Keratinocyte (primary cell): ENCODE measurements at regions not wholly inside any gene's neighbourhood (a gene's known extent, or its start where the extent isn't known, plus 50 kb on each side); places are given as distances from the start of the nearest gene placed in this dataset.

Source experiments
- DNase-seq: peaks from one replicate; pipeline ENCODE4 v3.0.0-alpha.2; 2011; ENCODE audit warnings: low read depth, missing footprints, low spot score
- FAIRE-seq: peaks from 2 replicates; lab custom pipeline; 2011; peaks lifted over from hg19 to GRCh38; lab: Jason Lieb, UNC
- H2AFZ ChIP-seq: 2 replicates; pipeline ENCODE4 v1.6.0; 2012; ENCODE audit warnings: low read length, control low read depth, inconsistent platforms; ENCODE audit not compliant: control insufficient read depth
- H3K27ac ChIP-seq: 2 replicates; pipeline ENCODE4 v1.5.1; 2011; ENCODE audit warnings: low read length; ENCODE audit not compliant: control insufficient read depth, insufficient read depth
- H3K27me3 ChIP-seq: 3 replicates; pipeline ENCODE4 v1.6.0; 2011; ENCODE audit warnings: low read length; ENCODE audit not compliant: control insufficient read depth, insufficient read depth; ENCODE audit errors: extremely low read depth
- H3K36me3 ChIP-seq, 2 experiments: 2 replicates in 1 of 2; 3 replicates in 1 of 2; pipeline ENCODE4 v1.5.1; 2011; ENCODE audit warnings: low read length in 2 of 2, mild to moderate bottlenecking in 1 of 2; ENCODE audit not compliant: control insufficient read depth in 2 of 2, insufficient read depth in 2 of 2; ENCODE audit errors: extremely low read depth in 1 of 2
- H3K4me1 ChIP-seq: 3 replicates; pipeline ENCODE4 v1.5.1; 2011; ENCODE audit warnings: low read length; ENCODE audit not compliant: control insufficient read depth, insufficient read depth; ENCODE audit errors: extremely low read depth
- H3K4me2 ChIP-seq: 3 replicates; pipeline ENCODE4 v1.6.0; 2011; ENCODE audit warnings: low read depth, low read length; ENCODE audit not compliant: control insufficient read depth, insufficient read depth; ENCODE audit errors: extremely low read depth
- H3K4me3 ChIP-seq, 3 experiments: fragments of 200-600 bp in 1 of 3; sonication (generic) in 1 of 3; 2 replicates in 2 of 3; 3 replicates in 1 of 3; pipeline ENCODE4 v1.5.1; 2011 to 2016; ENCODE audit warnings: low read length in 3 of 3, mild to moderate bottlenecking in 3 of 3, control low read depth in 2 of 3, inconsistent platforms in 1 of 3, low read depth in 1 of 3, mixed read lengths in 1 of 3, mixed run types in 1 of 3, moderate library complexity in 1 of 3; ENCODE audit not compliant: control insufficient read depth in 2 of 3, insufficient read depth in 2 of 3; ENCODE audit errors: extremely low read depth in 1 of 3
- H3K79me2 ChIP-seq: 2 replicates; pipeline ENCODE4 v1.6.0; 2012; ENCODE audit warnings: low read length; ENCODE audit not compliant: control insufficient read depth, insufficient read depth
- H3K9ac ChIP-seq: 3 replicates; pipeline ENCODE4 v1.6.0; 2011; ENCODE audit warnings: low read length; ENCODE audit not compliant: control insufficient read depth, insufficient read depth; ENCODE audit errors: extremely low read depth
- H3K9me1 ChIP-seq: 3 replicates; pipeline ENCODE4 v1.6.0; 2011; ENCODE audit warnings: low read length; ENCODE audit not compliant: control insufficient read depth, insufficient read depth; ENCODE audit errors: extremely low read depth
- H3K9me3 ChIP-seq: 2 replicates; pipeline ENCODE4 v1.5.1; 2012; ENCODE audit warnings: low read depth, low read length; ENCODE audit not compliant: control insufficient read depth
- H4K20me1 ChIP-seq: 3 replicates; pipeline ENCODE4 v1.6.0; 2011; ENCODE audit warnings: low read length; ENCODE audit not compliant: control insufficient read depth, insufficient read depth; ENCODE audit errors: extremely low read depth
- EZH2 ChIP-seq: IDR thresholded peaks from one replicate; pipeline ENCODE4 v1.6.1; 2012; ENCODE audit warnings: inconsistent platforms, mild to moderate bottlenecking, low read length, moderate library complexity
- dilution Hi-C: fragments of 300-500 bp; cut with MboI; formaldehyde crosslinking; loops from one replicate; pipeline ENCODE4 v1.7.0; 2020; ENCODE audit warnings: low sequenced_read_pairs; ENCODE audit not compliant: extremely low pct_ligation_motif_present
- TF ChIP-seq, protein P1 (sequence below), 3 experiments: IDR thresholded peaks in 1 of 3; conservative IDR thresholded peaks in 1 of 3; optimal IDR thresholded peaks in 1 of 3; 2 replicates in 2 of 3; 3 replicates in 1 of 3; pipeline versions ENCODE3 to v1.5.1; 2011; ENCODE audit warnings: low read length in 3 of 3, mild to moderate bottlenecking in 3 of 3, moderate library complexity in 2 of 3, control low read depth in 1 of 3, inconsistent platforms in 1 of 3; ENCODE audit not compliant: insufficient read depth in 2 of 3; ENCODE audit errors: extremely low read depth in 1 of 3

DNA sequence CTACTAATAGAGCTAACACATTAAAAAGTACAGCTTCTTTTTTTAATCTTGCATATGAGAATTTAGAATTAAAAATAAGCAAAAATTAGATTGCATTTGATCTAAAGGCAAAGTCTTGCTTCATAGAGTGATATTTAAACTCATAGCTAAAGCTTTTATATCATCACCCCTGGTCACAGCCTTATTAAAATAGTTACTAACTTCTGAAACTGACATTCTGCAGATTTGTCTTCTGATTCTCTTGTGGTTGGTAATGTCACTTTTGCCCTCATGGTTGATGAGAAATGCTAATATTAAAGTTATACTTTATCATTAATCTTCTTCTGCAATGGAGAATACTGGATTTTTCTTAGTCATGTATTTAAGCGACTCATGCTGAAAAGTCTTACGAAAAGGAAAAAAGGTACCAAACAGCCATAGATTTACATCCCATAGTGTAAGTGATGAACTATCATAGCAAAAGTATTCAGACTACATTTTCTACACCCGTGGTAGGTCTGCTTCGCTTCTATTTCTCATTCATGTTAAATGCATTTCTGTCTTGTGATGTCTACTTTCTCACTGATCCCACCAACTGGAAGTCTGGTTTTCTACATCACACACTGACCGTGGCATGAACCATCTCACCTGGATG is 330.5 kb upstream of the B3GALT2 start:
- H3K4me1 ChIP-seq, result no peaks in the 10 kb centered on the region
- FAIRE-seq (no peak), DNase-seq (no peak)
- H3K4me2 ChIP-seq, result no peak overlapping the region
- H3K9ac ChIP-seq, result no peak overlapping the region
- no peaks in the 10 kb centered on the region for H3K27me3 ChIP-seq
- H3K9me1 ChIP-seq, result no peaks in the 10 kb centered on the region
- H3K9me3 ChIP-seq, result no peaks in the 10 kb centered on the region
- dilution Hi-C loops, result no loop called here
- no peak overlapping the region for H3K4me3 ChIP-seq
- H2AFZ ChIP-seq, result no peak overlapping the region
- H4K20me1 ChIP-seq, result no peaks in the 10 kb centered on the region
- H3K36me3 ChIP-seq, result no peaks in the 10 kb centered on the region
- no peak for TF ChIP-seq EZH2
- TF ChIP-seq, protein P1, sequence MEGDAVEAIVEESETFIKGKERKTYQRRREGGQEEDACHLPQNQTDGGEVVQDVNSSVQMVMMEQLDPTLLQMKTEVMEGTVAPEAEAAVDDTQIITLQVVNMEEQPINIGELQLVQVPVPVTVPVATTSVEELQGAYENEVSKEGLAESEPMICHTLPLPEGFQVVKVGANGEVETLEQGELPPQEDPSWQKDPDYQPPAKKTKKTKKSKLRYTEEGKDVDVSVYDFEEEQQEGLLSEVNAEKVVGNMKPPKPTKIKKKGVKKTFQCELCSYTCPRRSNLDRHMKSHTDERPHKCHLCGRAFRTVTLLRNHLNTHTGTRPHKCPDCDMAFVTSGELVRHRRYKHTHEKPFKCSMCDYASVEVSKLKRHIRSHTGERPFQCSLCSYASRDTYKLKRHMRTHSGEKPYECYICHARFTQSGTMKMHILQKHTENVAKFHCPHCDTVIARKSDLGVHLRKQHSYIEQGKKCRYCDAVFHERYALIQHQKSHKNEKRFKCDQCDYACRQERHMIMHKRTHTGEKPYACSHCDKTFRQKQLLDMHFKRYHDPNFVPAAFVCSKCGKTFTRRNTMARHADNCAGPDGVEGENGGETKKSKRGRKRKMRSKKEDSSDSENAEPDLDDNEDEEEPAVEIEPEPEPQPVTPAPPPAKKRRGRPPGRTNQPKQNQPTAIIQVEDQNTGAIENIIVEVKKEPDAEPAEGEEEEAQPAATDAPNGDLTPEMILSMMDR (optimal IDR thresholded peaks at IDR 0.05 in 1 of 3, IDR thresholded peaks at IDR 0.05 in 1 of 3, conservative IDR thresholded peaks at IDR 0.05 in 1 of 3; ENCODE audit: extremely low read depth in 1 of 3, insufficient read depth in 2 of 3, low read length in 3 of 3), result no peak
- no peaks in the 10 kb centered on the region for H3K79me2 ChIP-seq
- H3K27ac ChIP-seq, result no peak overlapping the region

GRCh38 chr1:193514397-193514796 is 328.0 kb upstream of the B3GALT2 start:
- no peak for TF ChIP-seq EZH2
- no peak overlapping the region for H3K4me2 ChIP-seq
- H3K36me3 ChIP-seq, result no peaks in the 10 kb centered on the region
- H3K4me3 ChIP-seq, result no peak overlapping the region
- dilution Hi-C loops, result no loop called here
- H3K9me3 ChIP-seq, result no peaks in the 10 kb centered on the region
- no peaks in the 10 kb centered on the region for H3K79me2 ChIP-seq
- no peaks in the 10 kb centered on the region for H4K20me1 ChIP-seq
- no peak overlapping the region for H2AFZ ChIP-seq
- DNase-seq (no peak), FAIRE-seq (no peak)
- H3K27ac ChIP-seq, result no peak overlapping the region
- H3K9me1 ChIP-seq, result no peaks in the 10 kb centered on the region
- H3K9ac ChIP-seq, result no peak overlapping the region
- H3K27me3 ChIP-seq, result no peaks in the 10 kb centered on the region
- no peaks in the 10 kb centered on the region for H3K4me1 ChIP-seq

DNA sequence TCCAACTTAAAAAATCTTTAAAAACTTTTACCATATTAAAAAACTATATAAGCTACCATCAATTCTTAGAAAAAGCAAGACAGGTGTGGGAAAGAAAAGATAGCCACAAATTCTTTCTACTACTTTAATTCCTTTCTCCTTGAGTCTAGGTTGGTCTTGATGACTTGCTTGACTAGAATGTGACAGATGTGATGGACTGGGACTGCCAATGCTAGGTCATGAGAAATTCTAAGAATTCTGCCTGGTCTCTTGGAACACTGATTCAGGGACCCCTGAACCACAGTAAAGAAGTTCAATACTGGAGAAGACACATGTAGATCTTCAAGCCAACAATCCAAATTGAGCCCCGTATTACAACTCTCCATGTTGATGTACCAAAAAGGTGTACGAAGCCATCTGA is 326.6 kb upstream of the B3GALT2 start:
- Histone ChIP-seq H3K4me1 (no peaks in the 10 kb centered on the region), H3K9me3 (no peaks in the 10 kb centered on the region), H4K20me1 (no peaks in the 10 kb centered on the region), H3K36me3 (no peaks in the 10 kb centered on the region), H3K27ac (no peak overlapping the region), H3K9ac (no peak overlapping the region), H3K27me3 (no peaks in the 10 kb centered on the region), H3K4me2 (no peak overlapping the region), H3K79me2 (no peaks in the 10 kb centered on the region), H3K4me3 (no peak overlapping the region), H2AFZ (no peak overlapping the region), H3K9me1 (no peaks in the 10 kb centered on the region)
- FAIRE-seq (no peak), DNase-seq (no peak)
- TF ChIP-seq, protein P1 (optimal IDR thresholded peaks at IDR 0.05 in 1 of 3, IDR thresholded peaks at IDR 0.05 in 1 of 3, conservative IDR thresholded peaks at IDR 0.05 in 1 of 3; ENCODE audit: extremely low read depth in 1 of 3, insufficient read depth in 2 of 3, low read length in 3 of 3), result no peak
- no peak for TF ChIP-seq EZH2
- dilution Hi-C loops, result no loop called here
